Sigmoid colon (tissue), 6 donors: ENCODE measurements at regions not wholly inside any gene's neighbourhood (a gene's known extent, or its start where the extent isn't known, plus 50 kb on each side); places are given as distances from the start of the nearest gene placed in this dataset.

Experiments
- DNase-seq: peaks from one replicate; pipeline ENCODE4 v3.0.0-alpha.2; 2019
- H3K27ac ChIP-seq, 4 donors: fragments of 200-600 bp; sonication (generic); one replicate each; pipeline ENCODE4 v1.5.1; 2016 to 2019; ENCODE audit warnings: mild to moderate bottlenecking in 1 of 4
- H3K27me3 ChIP-seq, 3 donors: fragments of 200-600 bp; sonication (generic); one replicate each; pipeline ENCODE4 v1.5.1; 2019; ENCODE audit warnings: mild to moderate bottlenecking in 1 of 3
- H3K36me3 ChIP-seq, 4 donors: fragments of 200-600 bp; sonication (generic); one replicate each; pipeline ENCODE4 v1.5.1; 2016 to 2019
- H3K4me1 ChIP-seq, 4 donors: fragments of 200-600 bp; sonication (generic); one replicate each; pipeline ENCODE4 v1.5.1; 2017 to 2019
- H3K4me3 ChIP-seq, 4 donors: fragments of 200-600 bp; sonication (generic); one replicate each; pipeline ENCODE4 v1.5.1; 2017 to 2019; ENCODE audit warnings: mild to moderate bottlenecking in 2 of 4, moderate library complexity in 1 of 4
- H3K9me3 ChIP-seq, 4 donors: fragments of 200-600 bp in 3 of 4; sonication (generic) in 3 of 4; one replicate each; pipeline versions ENCODE4 v1.5.1 to v1.6.1; 2013 to 2019
- CTCF ChIP-seq, 4 experiments: fragments of 450-650 bp in 3 of 4; fragments of 200-600 bp in 1 of 4; IDR thresholded peaks; one replicate each; pipeline ENCODE4 v1.5.1; 2016 to 2019; ENCODE audit warnings: antibody characterized with exemption in 4 of 4, mild to moderate bottlenecking in 3 of 4, moderate library complexity in 2 of 4
- EP300 ChIP-seq, 4 donors: sonication (generic); formaldehyde crosslinking; IDR thresholded peaks; one replicate each; pipeline ENCODE4 v1.6.1; 2017; ENCODE audit warnings: antibody characterized with exemption in 4 of 4
- POLR2A ChIP-seq, 2 donors: fragments of 450-650 bp; IDR thresholded peaks; one replicate each; pipeline ENCODE4 v1.6.1; 2016; ENCODE audit warnings: antibody characterized with exemption in 2 of 2, mild to moderate bottlenecking in 2 of 2, moderate library complexity in 2 of 2
- POLR2AphosphoS5 ChIP-seq, 4 donors: sonication (generic); formaldehyde crosslinking; IDR thresholded peaks; one replicate each; pipeline ENCODE4 v1.6.1; 2017; ENCODE audit warnings: antibody characterized with exemption in 4 of 4
- WGBS, 2 donors: extraction: QIAGEN DNeasy Blood & Tissue Kit; methylation state at CpG; one replicate each; pipeline ENCODE4 v1.1.7; 2013; 5-methylcytosine and 5-hydroxymethylcytosine counted together
- intact Hi-C: fragments of 100-400 bp; cut with DNase I; formaldehyde crosslinking; loops from one replicate; pipeline ENCODE4 v1.15.1; 2023
- donor health status: healthy with polysubstance abuse.
- donor health status: healthy.

- 81% methylated on average over 3 of the region's 3 CpGs for WGBS, 2 donors
- no peaks in the 10 kb centered on the region for H3K9me3 ChIP-seq
- TF ChIP-seq EP300 (IDR thresholded peaks at IDR 0.05) (no peak), POLR2AphosphoS5 (IDR thresholded peaks at IDR 0.05) (no peak)
- H3K27ac ChIP-seq, result no peak overlapping the region
- H3K36me3 ChIP-seq, result no peaks in the 10 kb centered on the region
- peaks cover 0 to 17% (median 6%) of the 10 kb centered on the region in 4 donors for H3K4me1 ChIP-seq
- no peak overlapping the region for H3K4me3 ChIP-seq
- no peaks in the 10 kb centered on the region for H3K27me3 ChIP-seq
- intact Hi-C loops, result no loop called here
- no peak for DNase-seq
Measured at GRCh38 chr1:232452117-232452516, 177.8 kb downstream of the SIPA1L2 start.

GRCh38 chr1:232451506-232451905, 178.4 kb downstream of the SIPA1L2 start:
- no peaks in the 10 kb centered on the region for H3K27me3 ChIP-seq
- no peaks in the 10 kb centered on the region for H3K9me3 ChIP-seq
- peaks cover 0 to 15% (median 6%) of the 10 kb centered on the region in 4 donors for H3K4me1 ChIP-seq
- H3K36me3 ChIP-seq, result no peaks in the 10 kb centered on the region
- H3K27ac ChIP-seq, result no peak overlapping the region
- WGBS, 2 donors, result 90 to 94% methylated on average over 2 of the region's 2 CpGs
- TF ChIP-seq POLR2A (IDR thresholded peaks at IDR 0.05), result no peak
- TF ChIP-seq EP300 (IDR thresholded peaks at IDR 0.05), result no peak
- no peak for TF ChIP-seq POLR2AphosphoS5 (IDR thresholded peaks at IDR 0.05)
- no peak for TF ChIP-seq CTCF (IDR thresholded peaks at IDR 0.05)
- no peak for DNase-seq
- no peak overlapping the region for H3K4me3 ChIP-seq
- intact Hi-C loops, result no loop called here

GRCh38 chr1:232450615-232451014, 179.3 kb downstream of the SIPA1L2 start:
- H3K27ac ChIP-seq, result no peak overlapping the region
- peaks cover 0 to 3% (median under 1%) of the 10 kb centered on the region in 4 donors for H3K36me3 ChIP-seq
- no peak overlapping the region for H3K4me3 ChIP-seq
- intact Hi-C loops, result no loop called here
- no peaks in the 10 kb centered on the region for H3K9me3 ChIP-seq
- 93 to 95% methylated on average over 1 of the region's 1 CpG for WGBS, 2 donors
- TF ChIP-seq POLR2A (IDR thresholded peaks at IDR 0.05), result no peak
- no peak for TF ChIP-seq EP300 (IDR thresholded peaks at IDR 0.05)
- no peak for TF ChIP-seq CTCF (IDR thresholded peaks at IDR 0.05)
- no peak for TF ChIP-seq POLR2AphosphoS5 (IDR thresholded peaks at IDR 0.05)
- peaks cover 0 to 15% (median 6%) of the 10 kb centered on the region in 4 donors for H3K4me1 ChIP-seq
- DNase-seq, result no peak
- H3K27me3 ChIP-seq, result no peaks in the 10 kb centered on the region

GRCh38 chr1:232447125-232447524, 182.8 kb downstream of the SIPA1L2 start:
- Histone ChIP-seq H3K27me3 (no peaks in the 10 kb centered on the region), H3K4me3 (no peak overlapping the region), H3K9me3 (no peaks in the 10 kb centered on the region), H3K4me1 (peaks cover 0 to 3% (median 0%) of the 10 kb centered on the region in 4 donors), H3K36me3 (peaks cover 0 to 33% (median 3%) of the 10 kb centered on the region in 4 donors), H3K27ac (no peak overlapping the region)
- WGBS, 2 donors, result 74 to 83% methylated on average over 2 of the region's 2 CpGs
- TF ChIP-seq EP300 (IDR thresholded peaks at IDR 0.05) (no peak), POLR2AphosphoS5 (IDR thresholded peaks at IDR 0.05) (no peak), CTCF (IDR thresholded peaks at IDR 0.05) (no peak), POLR2A (IDR thresholded peaks at IDR 0.05) (no peak)
- intact Hi-C loops, result no loop called here
- DNase-seq, result no peak

GRCh38 chr1:232445361-232446106, 184.4 kb downstream of the SIPA1L2 start:
- peaks cover 0 to 1% (median 0%) of the 10 kb centered on the region in 4 donors for H3K4me1 ChIP-seq
- H3K27me3 ChIP-seq, result no peaks in the 10 kb centered on the region
- H3K9me3 ChIP-seq, result no peaks in the 10 kb centered on the region
- DNase-seq, result no peak
- TF ChIP-seq EP300 (IDR thresholded peaks at IDR 0.05) (no peak), CTCF (IDR thresholded peaks at IDR 0.05) (no peak), POLR2A (IDR thresholded peaks at IDR 0.05) (no peak), POLR2AphosphoS5 (IDR thresholded peaks at IDR 0.05) (no peak)
- no peak overlapping the region for H3K27ac ChIP-seq
- intact Hi-C loops, result no loop called here
- 91 to 96% methylated on average over 24 of the region's 24 CpGs for WGBS, 2 donors
- no peak overlapping the region for H3K4me3 ChIP-seq
- peaks cover 0 to 49% (median 16%) of the 10 kb centered on the region in 4 donors for H3K36me3 ChIP-seq
